ENCODE measurements at regions not wholly inside any gene's neighbourhood (a gene's known extent, or its start where the extent isn't known, plus 50 kb on each side); places are given as distances from the start of the nearest gene placed in this dataset.

GRCh38 chrX:39168609-39169008 is 367.4 kb downstream of the MID1IP1 start:
- FAIRE-seq (no peak), DNase-seq (ENCODE audit: insufficient read length, low spot score) (no peak)
- no peak for TF ChIP-seq CTCF (IDR thresholded peaks at IDR 0.05; ENCODE audit: insufficient read depth, missing control alignments)

GRCh38 chrX:39169976-39170375 is 368.7 kb downstream of the MID1IP1 start:
- no peak for TF ChIP-seq CTCF (IDR thresholded peaks at IDR 0.05; ENCODE audit: insufficient read depth, missing control alignments)
- FAIRE-seq (no peak), DNase-seq (ENCODE audit: insufficient read length, low spot score) (no peak)

GRCh38 chrX:39170464-39170863 is 369.2 kb downstream of the MID1IP1 start:
- TF ChIP-seq CTCF (IDR thresholded peaks at IDR 0.05; ENCODE audit: insufficient read depth, missing control alignments), result no peak
- DNase-seq (ENCODE audit: insufficient read length, low spot score), result no peak
- no peak for FAIRE-seq

- FAIRE-seq (no peak), DNase-seq (ENCODE audit: insufficient read length, low spot score) (no peak)
- TF ChIP-seq CTCF (IDR thresholded peaks at IDR 0.05; ENCODE audit: insufficient read depth, missing control alignments), result no peak
These were observed 370.4 kb downstream of the MID1IP1 start for GRCh38 chrX:39171686-39172085.

GRCh38 chrX:39174241-39174771 is 373.0 kb downstream of the MID1IP1 start:
- no peak for FAIRE-seq
- no peak for DNase-seq (ENCODE audit: insufficient read length, low spot score)
- no peak for TF ChIP-seq CTCF (IDR thresholded peaks at IDR 0.05; ENCODE audit: insufficient read depth, missing control alignments)

- no peak for DNase-seq (ENCODE audit: insufficient read length, low spot score)
- FAIRE-seq, result no peak
- no peak for TF ChIP-seq CTCF (IDR thresholded peaks at IDR 0.05; ENCODE audit: insufficient read depth, missing control alignments)
These were observed 373.6 kb downstream of the MID1IP1 start for GRCh38 chrX:39174772-39175417.

- FAIRE-seq, result no peak
- TF ChIP-seq CTCF (IDR thresholded peaks at IDR 0.05; ENCODE audit: insufficient read depth, missing control alignments), result no peak
- DNase-seq (ENCODE audit: insufficient read length, low spot score), result no peak
These were observed 374.3 kb downstream of the MID1IP1 start for GRCh38 chrX:39175418-39176057.
